ENCODE measurements at regions not wholly inside any gene's neighbourhood (a gene's known extent, or its start where the extent isn't known, plus 50 kb on each side); places are given as distances from the start of the nearest gene placed in this dataset.

DNA sequence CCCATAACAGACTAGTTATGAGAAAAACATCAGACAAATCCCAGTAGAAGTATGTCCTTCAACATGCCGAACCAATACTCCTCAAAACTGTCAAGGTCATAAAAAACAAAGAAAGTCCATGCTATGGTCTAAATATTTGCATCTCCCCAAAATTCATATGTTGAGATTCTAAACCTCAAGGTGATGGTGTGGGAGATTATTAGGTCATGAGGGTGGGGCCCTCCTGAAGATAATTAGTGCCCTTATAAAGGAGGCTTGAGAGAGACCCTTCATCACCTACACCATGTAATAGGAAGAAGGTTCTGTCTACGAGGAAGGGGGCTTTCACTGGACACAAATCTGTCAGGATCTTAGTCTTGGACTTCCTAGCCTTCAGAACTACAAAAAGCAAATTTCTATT, 118.6 kb upstream of the GUCY1A2 start:
- no peak for DNase-seq

DNA sequence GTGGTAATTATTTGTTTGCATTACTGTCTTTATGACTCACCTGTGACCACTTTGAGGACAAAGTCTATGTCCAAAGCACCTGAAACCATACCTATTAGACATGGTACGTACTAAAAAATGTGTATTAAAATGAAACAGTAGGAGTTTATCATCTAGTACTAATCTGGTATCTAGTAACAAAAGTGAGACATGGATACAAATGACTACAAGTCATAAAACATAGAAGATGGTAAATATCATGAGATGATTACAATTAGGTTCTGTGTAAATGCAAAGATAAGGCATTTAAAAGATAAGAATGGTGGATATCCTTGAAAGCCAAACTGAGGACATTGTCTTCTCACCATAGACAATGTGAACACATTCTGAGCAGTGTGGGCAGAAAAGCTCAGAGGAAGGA, 113.5 kb upstream of the GUCY1A2 start:
- no peak for DNase-seq

DNA sequence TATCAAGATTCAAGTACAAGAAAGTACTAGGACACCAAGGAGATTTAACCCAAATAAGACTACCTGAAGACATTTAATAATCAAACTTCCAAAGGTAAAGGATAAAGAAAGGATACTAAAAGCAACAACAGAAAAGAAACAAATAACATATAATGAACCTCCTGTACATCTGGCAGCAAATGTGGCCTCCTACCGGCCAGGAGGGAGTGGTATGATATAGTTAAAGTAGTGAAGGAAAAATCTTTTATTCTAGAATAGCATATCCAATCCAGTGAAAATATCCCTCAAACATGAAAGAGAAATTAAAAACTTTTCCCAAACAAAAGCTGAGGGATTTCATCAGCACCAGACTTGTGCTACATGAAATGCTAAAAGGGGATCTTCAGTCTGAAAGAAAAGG, 104.7 kb upstream of the GUCY1A2 start:
- no peak for DNase-seq

DNA sequence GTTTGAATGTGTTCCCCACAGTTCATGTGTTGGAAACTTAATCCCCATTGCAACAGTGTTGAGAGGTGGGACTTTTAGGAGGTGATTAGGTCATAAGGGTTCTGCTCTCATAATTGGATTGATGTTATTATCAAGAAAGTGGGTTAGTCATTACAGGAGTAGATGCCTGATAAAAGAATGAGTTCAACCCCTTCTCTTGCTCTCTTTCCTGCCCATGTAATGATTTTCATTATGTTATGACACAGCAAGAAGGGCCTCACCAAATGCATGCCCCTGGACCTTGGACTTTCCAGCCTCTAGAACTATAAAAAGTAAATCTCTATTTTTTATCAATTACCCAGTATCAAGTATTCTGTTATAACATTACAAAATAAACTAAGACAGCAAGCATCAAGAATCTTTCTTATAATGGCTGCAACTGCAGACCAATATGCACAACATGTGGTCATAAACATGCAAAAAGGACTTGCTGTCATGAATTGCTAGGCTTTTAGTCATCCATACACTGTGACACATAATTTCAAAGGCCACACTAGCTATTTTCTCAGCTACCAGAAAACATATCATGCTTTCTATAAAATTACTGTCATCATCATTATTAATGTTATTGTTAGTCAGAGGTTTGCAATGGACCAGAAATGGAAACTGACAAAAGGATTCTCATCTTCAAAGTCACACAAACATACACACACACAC, 99.9 kb upstream of the GUCY1A2 start:
- no peak for DNase-seq

DNA sequence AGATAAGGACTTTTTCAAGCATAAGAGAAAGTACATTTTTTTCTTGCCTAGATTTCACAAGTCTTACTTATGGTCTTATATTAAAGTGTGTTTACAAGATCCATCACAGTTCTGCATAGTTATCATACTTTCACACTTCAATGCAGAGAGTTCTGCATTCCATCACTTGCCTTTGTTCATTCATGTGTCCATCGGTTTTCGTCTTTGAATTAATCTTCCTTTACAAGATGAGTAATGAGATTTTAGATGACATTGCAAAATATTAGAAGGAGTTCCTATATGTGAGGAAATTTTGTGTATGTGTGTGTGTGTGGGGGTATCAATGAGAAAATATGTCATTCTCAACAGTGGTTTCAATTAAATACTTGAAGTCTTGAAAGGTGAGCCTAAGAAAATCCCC, 98.1 kb upstream of the GUCY1A2 start:
- DNase-seq, result no peak

DNA sequence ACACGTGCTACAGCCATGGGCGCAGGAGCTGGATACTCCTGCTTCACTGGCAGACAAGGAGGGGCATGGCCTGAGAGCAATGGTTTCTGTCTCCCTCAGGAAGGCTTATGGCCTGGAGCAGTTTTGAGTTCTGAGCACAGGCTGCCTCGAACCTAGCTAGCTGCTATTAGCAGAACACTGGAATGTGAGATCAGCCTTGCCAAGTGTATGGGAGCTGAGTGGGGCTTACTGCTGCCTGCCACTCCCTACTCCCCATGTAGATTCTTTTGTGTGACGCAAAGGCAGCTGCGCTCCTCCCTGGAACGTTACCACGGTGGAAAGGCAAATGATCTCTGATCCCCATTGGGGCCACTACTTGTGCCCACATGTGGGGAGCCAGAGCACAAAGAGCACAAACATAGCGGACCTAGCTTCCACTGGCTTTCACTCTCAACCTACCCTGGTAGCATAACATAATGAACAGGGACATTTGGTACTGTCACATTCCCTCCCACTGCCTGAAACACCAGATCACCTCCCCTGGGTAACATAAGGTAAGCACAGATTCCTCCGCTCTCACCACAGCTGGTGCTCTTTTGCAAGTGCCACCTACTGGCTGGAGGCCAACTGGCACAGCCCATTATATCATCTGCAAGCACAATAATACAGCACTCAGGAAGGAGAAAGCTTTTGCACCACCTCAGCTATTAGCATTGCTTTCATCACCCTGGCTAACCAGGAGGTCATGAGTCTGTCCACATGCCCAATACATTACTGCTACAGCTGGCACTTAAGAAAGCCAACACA, 84.6 kb upstream of the GUCY1A2 start:
- DNase-seq, result peak; percentile 72

DNA sequence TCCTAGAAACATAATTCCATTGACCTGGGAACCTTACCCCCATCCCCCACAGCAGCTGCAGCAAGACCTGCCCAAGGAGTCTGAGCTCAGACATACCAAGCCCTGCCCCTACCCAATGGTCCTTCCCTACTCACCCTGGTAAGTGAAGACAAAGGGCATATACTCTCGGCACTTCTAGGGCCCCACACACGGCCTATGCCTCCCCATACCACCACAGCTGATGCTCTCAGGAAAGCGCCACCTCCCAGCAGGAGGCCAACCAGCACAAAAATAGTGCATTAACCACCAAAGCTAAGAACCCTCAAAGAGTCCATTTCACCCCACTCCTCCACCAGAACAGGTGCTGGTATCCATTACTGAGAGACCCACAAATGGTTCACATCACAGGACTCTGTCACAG, 74.4 kb upstream of the GUCY1A2 start:
- DNase-seq, result no peak

DNA sequence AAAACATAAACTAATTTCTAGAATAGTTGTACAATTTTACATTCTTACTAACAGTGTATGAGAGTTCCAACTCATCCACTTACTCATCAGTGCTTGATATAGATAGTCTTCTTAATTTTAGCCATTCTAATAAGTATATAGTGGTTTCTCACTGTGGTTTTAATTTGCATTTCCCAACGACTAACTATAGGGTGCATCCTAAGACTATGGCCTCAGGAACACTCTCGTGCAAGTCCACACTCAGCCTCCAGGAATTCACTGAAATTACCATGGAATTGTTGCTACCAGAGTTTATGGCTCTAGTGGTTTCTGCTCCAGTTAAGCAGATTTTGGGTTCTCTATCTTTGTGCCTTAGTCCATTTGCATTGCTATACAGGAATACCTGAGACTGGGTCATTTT, 60.1 kb upstream of the GUCY1A2 start:
- DNase-seq, result no peak

DNA sequence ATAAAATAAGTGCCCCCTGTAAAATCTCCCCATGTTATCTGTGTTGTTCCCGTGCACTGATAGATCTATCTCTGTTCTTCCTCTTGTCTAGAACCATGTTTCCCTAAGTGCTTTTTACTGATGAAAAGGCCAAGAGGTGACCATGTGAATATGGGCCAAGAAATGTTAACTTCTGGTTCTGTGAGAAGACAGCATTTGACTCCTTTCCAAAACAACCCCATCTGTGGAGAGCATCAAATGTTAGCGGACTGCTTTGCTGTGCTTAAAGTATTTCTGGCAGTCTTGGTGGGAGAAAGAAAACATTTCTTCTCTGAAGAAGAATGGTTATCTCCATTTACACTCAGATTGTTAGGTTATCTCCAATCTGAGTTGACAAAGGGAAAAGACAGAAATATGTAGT, 58.6 kb upstream of the GUCY1A2 start:
- DNase-seq, result no peak

DNA sequence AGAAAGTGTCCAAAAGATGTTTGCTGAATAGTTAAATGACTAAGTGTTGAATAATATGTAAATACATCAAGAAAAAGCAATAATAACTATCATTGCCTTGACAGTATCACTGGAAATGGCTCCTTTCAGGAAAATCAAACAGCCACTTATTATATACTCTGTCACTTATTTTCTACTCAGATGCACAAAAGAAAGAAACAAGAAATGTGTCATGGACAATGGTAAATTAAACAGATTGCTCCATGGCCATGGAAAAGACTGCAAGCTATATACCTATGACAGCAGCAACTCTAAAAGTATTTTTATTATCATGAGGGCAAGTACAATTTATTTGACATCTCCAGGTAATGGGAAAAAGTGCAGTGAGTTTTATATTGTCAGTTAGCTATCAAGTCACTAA, 52.9 kb upstream of the GUCY1A2 start:
- no peak for DNase-seq
